Small intestine (tissue), 7 donors: ENCODE measurements at regions not wholly inside any gene's neighbourhood (a gene's known extent, or its start where the extent isn't known, plus 50 kb on each side); places are given as distances from the start of the nearest gene placed in this dataset.

Experiments used
- DNase-seq, 2 donors: peaks; one replicate each; pipeline versions ENCODE4 v3.0.0 to v3.0.0-alpha.2; 2013
- FAIRE-seq: peaks from 2 replicates; lab custom pipeline; 2012; peaks lifted over from hg19 to GRCh38; lab: Jason Lieb, UNC
- H3K27ac ChIP-seq, 3 donors: one replicate each; pipeline ENCODE4 v1.5.1; 2013; ENCODE audit warnings: low read length in 2 of 3, mild to moderate bottlenecking in 2 of 3, control low read depth in 1 of 3, inconsistent platforms in 1 of 3, low read depth in 1 of 3, moderate library complexity in 1 of 3
- H3K27me3 ChIP-seq, 3 donors: one replicate each; pipeline ENCODE4 v1.6.1; 2013; ENCODE audit warnings: low read length in 3 of 3, inconsistent platforms in 1 of 3; ENCODE audit not compliant: control insufficient read depth in 3 of 3, insufficient read depth in 3 of 3
- H3K36me3 ChIP-seq, 3 donors: one replicate each; pipeline ENCODE4 v1.6.1; 2013; ENCODE audit warnings: low read length in 3 of 3, inconsistent platforms in 1 of 3, low read depth in 1 of 3, mild to moderate bottlenecking in 1 of 3, moderate library complexity in 1 of 3; ENCODE audit not compliant: control insufficient read depth in 3 of 3, insufficient read depth in 2 of 3
- H3K4me1 ChIP-seq, 3 donors: one replicate each; pipeline ENCODE4 v1.6.1; 2013; ENCODE audit warnings: low read length in 2 of 3, inconsistent platforms in 1 of 3, low read depth in 1 of 3, mild to moderate bottlenecking in 1 of 3, moderate library complexity in 1 of 3; ENCODE audit not compliant: control insufficient read depth in 3 of 3, insufficient read depth in 2 of 3
- H3K4me3 ChIP-seq, 3 donors: one replicate each; pipeline ENCODE4 v1.5.1; 2013; ENCODE audit warnings: low read length in 3 of 3, control low read depth in 1 of 3, inconsistent platforms in 1 of 3, low read depth in 1 of 3, mild to moderate bottlenecking in 1 of 3, moderate library complexity in 1 of 3
- H3K9me3 ChIP-seq, 2 donors: one replicate each; pipeline ENCODE4 v1.6.1; 2013; ENCODE audit warnings: low read depth in 1 of 2, low read length in 1 of 2; ENCODE audit not compliant: control insufficient read depth in 2 of 2, insufficient read depth in 1 of 2
- WGBS, 3 donors: extraction: QIAGEN DNeasy Blood & Tissue Kit; methylation state at CpG; one replicate each; pipeline ENCODE4 v1.1.7; 2013; 5-methylcytosine and 5-hydroxymethylcytosine counted together
- donor health status: healthy with polysubstance abuse.
- donor health status: control.
- donor health status: control.
- donor health status: Bipolar disorder and iron deficiency.
- donor health status: healthy.

GRCh38 chr3:168156479-168156878 lies 60.8 kb upstream of the GOLIM4 start:
- H3K27ac ChIP-seq, result no peak overlapping the region
- no peaks in the 10 kb centered on the region for H3K36me3 ChIP-seq
- H3K9me3 ChIP-seq, result peaks cover 0 to 19% of the 10 kb centered on the region in 2 donors
- no peaks in the 10 kb centered on the region for H3K4me1 ChIP-seq
- DNase-seq, result no peak
- FAIRE-seq, result no peak
- H3K4me3 ChIP-seq, result no peak overlapping the region
- H3K27me3 ChIP-seq, result no peaks in the 10 kb centered on the region
- 69 to 72% (median 72%) methylated on average over 6 of the region's 6 CpGs for WGBS, 3 donors

GRCh38 chr3:168155303-168155702 lies 59.6 kb upstream of the GOLIM4 start:
- no peaks in the 10 kb centered on the region for H3K4me1 ChIP-seq
- H3K9me3 ChIP-seq, result peaks cover 0 to 19% of the 10 kb centered on the region in 2 donors
- no peak for FAIRE-seq
- DNase-seq, result no peak
- H3K27me3 ChIP-seq, result no peaks in the 10 kb centered on the region
- H3K27ac ChIP-seq, result no peak overlapping the region
- no peaks in the 10 kb centered on the region for H3K36me3 ChIP-seq
- H3K4me3 ChIP-seq, result no peak overlapping the region

- Histone ChIP-seq H3K4me3 (no peak overlapping the region), H3K27ac (no peak overlapping the region), H3K4me1 (no peaks in the 10 kb centered on the region), H3K9me3 (peaks cover 0 to 19% of the 10 kb centered on the region in 2 donors), H3K36me3 (no peaks in the 10 kb centered on the region), H3K27me3 (no peaks in the 10 kb centered on the region)
- WGBS, 3 donors, result 55 to 80% (median 76%) methylated on average over 2 of the region's 2 CpGs
- no peak for FAIRE-seq
- DNase-seq, result no peak
Measured at GRCh38 chr3:168154089-168154488, 58.4 kb upstream of the GOLIM4 start.

- Histone ChIP-seq H3K4me3 (no peak overlapping the region), H3K27me3 (no peaks in the 10 kb centered on the region), H3K27ac (no peak overlapping the region), H3K4me1 (no peaks in the 10 kb centered on the region), H3K36me3 (no peaks in the 10 kb centered on the region), H3K9me3 (peaks cover 0 to 19% of the 10 kb centered on the region in 2 donors)
- DNase-seq (no peak), FAIRE-seq (no peak)
- WGBS, 3 donors, result 90 to 97% (median 93%) methylated on average over 1 of the region's 1 CpG
Measured at GRCh38 chr3:168152149-168152548, 56.4 kb upstream of the GOLIM4 start.
